HG03571 (cell line): ENCODE measurements at regions not wholly inside any gene's neighbourhood (a gene's known extent, or its start where the extent isn't known, plus 50 kb on each side); places are given as distances from the start of the nearest gene placed in this dataset.

Experiments used
- ATAC-seq: cut with Tn5 transposase; IDR thresholded peaks from one replicate; pipeline ENCODE4 v1.9.1; 2021; ENCODE audit not compliant: unreplicated experiment

GRCh38 chr21:26784974-26785373 lies 60.2 kb downstream of the ADAMTS1 start:
- no peak for ATAC-seq

- ATAC-seq, result no peak
These were observed 61.6 kb downstream of the ADAMTS1 start for GRCh38 chr21:26783466-26784195.

- no peak for ATAC-seq
These were observed 62.5 kb downstream of the ADAMTS1 start for GRCh38 chr21:26782747-26783146.

DNA sequence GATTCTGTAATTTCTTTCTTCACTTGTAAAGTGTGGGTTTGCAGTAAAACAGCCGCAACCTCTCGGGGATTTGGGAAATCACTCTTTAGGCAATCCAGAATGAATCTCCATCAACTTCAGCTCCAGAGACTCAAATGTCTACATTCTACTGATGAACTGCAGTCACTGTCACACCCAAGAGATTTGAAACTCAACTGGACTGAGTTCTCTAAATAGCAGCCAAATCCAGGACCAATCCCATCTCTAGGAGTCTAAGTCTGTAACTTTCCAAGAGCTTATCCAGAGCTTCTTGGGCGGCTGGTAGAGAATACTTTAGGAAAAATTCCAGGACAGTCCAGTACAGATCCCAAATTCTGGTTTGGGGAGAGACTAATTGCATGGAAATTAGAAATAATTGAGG lies 62.9 kb downstream of the ADAMTS1 start:
- no peak for ATAC-seq

DNA sequence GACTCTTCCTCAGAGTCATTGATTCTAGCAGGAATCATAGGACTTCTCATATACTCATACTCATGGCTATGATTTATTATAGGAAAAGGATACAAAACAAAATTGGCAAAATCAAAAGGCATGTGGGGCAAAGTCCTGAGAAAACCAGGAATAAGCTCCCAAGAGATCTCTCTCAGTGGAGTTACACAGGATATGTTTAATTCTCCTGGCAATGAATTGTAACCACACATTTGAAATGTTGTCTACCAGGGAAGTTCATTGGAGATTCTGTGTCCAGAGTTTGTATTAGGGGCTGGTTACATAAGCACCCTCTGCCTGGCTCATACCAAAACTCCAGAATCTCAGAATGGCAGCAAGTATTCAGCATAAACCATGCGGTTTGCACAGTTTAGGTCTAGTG lies 63.9 kb downstream of the ADAMTS1 start:
- no peak for ATAC-seq

GRCh38 chr21:26777166-26777565 lies 68.0 kb downstream of the ADAMTS1 start:
- no peak for ATAC-seq

GRCh38 chr21:26776310-26777021 lies 68.7 kb downstream of the ADAMTS1 start:
- no peak for ATAC-seq

GRCh38 chr21:26773058-26773457 lies 72.2 kb downstream of the ADAMTS1 start:
- no peak for ATAC-seq

DNA sequence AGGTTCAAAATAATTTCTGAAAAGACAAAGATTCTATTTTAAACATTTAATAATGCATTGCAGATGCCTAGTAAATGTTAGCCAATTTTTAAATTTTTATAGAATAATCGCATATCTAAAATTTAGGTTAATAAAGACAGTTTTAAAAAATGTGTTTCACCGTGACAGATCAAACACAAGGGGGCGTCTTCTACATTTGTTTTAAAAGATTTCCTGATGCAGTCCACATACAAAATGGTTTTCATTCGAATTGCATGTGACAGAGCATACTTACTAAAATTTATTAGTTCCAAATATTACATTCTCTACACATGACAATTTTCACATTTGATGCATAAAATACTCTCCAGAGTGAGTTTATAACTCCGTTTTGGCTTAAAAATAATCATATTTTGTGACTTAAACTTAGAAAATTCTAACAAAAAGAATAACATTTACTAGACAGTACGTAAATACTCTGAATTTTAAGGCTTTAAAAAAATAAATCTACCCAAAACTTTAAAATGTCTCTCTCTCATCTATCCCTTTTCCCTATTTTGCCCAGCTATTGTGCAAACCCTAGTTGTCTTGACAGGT lies 75.5 kb downstream of the ADAMTS1 start:
- ATAC-seq, result no peak

- no peak for ATAC-seq
These were observed 78.3 kb downstream of the ADAMTS1 start for GRCh38 chr21:26766826-26767325.

DNA sequence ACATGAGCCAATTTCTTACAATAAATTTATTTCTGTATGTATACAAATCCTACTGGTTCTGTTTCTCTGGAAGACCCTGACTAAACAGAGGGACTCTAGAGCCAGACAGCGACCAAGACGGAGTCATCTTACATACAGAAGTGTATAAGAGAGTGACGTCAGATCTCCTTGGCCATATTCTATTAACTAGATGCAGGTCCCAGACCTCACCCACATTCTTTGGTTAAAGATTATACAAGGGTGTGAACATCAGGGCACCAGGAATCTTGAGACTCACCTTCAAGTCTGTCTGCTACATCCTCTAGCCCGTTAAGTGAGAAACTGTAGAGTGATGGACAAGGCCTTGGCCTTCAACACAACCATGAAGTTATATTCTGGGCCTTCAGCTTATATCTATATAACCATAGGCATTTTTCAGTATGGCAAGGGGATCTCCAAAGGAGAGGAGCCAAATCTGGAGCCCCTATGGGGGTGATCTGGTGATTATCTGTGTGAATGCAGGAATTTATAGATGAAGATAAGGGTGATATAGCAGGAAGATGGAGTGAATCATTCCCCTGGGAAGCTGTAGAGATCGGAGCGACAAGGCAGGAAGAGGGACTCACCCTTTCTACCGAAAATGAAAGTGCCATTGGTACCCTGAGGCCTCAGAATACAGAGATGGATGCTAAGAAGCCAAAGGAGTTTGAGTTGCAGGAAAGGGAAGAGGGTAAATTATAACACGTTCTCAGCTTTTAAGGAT lies 83.9 kb downstream of the ADAMTS1 start:
- no peak for ATAC-seq

DNA sequence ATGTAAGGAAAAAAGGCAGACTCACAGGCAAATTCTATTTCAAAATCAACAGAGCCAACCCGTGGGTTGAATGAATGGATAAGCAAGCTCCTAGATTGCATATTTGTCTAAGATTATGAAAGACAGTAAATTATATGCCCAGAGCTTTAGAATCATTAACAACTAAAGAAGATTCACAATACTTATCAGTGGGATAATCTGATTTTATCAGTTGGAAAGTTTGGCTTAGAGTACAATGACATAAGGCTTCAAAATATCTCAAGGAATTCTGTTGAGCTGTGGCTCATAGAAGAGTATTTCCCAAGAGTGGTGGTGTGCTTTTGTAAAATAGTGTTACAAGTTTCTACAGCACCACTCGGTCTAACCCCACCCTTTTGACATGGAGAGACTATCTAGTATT lies 85.5 kb downstream of the ADAMTS1 start:
- no peak for ATAC-seq

DNA sequence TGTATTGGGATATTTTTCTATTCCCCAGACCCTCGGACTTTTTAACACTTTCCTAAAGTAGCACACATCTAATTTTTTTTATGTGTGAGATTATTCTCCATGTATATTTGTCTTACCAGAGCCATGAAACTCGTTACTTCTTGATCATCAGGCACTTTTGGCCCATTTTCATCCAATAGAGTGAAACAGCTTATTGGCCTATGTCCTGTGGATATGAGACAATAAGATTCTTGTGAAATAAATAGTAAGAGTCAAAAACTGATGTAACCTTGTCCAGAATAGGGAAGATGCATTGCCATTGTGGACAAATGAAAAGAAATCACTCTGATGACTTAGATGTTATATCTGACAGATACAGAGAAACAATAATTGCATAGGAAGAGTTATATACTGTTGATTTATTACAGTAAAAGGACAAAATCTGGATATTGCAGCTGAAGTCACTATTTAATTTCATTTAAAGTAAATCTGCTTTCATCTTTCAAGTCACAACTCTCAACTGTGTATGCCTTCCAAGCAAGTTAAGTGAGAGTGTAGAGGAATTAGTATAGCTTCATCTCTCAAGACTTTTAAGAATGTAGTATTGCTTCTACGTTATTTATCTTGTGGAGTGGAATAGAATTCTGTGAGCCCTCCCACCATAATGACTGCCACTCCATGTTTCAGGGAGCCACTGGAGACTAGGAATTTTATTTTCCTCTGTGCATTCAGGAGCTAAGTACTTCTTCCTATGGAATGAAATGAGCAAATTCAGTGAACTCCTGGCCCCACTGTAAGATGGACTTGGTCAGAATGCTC lies 86.9 kb downstream of the ADAMTS1 start:
- no peak for ATAC-seq

GRCh38 chr21:26756491-26757159 lies 88.6 kb downstream of the ADAMTS1 start:
- no peak for ATAC-seq

- ATAC-seq, result no peak
These were observed 90.4 kb downstream of the ADAMTS1 start for GRCh38 chr21:26754853-26755252.

DNA sequence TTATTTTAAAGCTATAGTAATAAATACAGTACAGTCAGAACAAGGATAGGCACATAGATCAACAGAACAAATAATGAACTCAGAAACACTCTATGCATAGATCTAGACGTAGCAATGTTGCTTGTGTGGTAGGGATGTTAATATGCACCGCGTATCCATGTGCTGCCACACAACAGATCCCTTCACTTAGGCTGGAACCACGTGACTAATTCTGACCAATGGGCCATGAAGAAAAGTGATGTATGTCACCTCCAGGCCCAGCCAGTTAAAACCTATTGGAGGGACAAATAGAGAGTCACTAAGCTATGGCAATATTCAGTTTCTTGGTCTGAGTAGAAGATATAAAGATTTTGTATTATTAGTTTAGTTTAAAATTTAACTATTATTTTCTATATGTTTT lies 91.4 kb downstream of the ADAMTS1 start:
- ATAC-seq, result no peak

DNA sequence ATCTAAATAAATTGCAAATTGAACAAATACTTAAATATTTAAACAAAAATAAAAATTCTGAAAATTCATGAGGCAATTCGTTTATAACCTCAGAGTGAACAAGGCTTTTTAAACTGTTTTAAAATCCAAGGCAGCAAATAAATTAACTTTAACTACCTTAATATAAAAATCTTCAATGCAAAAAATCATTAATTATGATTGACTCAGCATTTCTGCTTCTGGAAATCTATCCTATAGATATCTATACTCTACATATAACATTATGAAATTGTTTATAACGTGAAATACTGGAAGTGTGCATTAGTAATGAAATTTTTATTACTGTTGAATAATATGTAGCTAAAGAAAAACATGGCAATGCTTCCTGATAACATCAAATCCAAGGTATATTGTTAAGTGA lies 92.4 kb downstream of the ADAMTS1 start:
- no peak for ATAC-seq

- ATAC-seq, result no peak
These were observed 93.9 kb downstream of the ADAMTS1 start for GRCh38 chr21:26751305-26751704.

GRCh38 chr21:26748066-26748465 lies 97.1 kb downstream of the ADAMTS1 start:
- ATAC-seq, result no peak

- no peak for ATAC-seq
These were observed 98.0 kb downstream of the ADAMTS1 start for GRCh38 chr21:26747216-26747615.
